ENCODE measurements at regions not wholly inside any gene's neighbourhood (a gene's known extent, or its start where the extent isn't known, plus 50 kb on each side); places are given as distances from the start of the nearest gene placed in this dataset.

GRCh38 chr10:37712489-37713131 is 144.8 kb downstream of the ZNF248 start:
- TF ChIP-seq, protein P1, sequence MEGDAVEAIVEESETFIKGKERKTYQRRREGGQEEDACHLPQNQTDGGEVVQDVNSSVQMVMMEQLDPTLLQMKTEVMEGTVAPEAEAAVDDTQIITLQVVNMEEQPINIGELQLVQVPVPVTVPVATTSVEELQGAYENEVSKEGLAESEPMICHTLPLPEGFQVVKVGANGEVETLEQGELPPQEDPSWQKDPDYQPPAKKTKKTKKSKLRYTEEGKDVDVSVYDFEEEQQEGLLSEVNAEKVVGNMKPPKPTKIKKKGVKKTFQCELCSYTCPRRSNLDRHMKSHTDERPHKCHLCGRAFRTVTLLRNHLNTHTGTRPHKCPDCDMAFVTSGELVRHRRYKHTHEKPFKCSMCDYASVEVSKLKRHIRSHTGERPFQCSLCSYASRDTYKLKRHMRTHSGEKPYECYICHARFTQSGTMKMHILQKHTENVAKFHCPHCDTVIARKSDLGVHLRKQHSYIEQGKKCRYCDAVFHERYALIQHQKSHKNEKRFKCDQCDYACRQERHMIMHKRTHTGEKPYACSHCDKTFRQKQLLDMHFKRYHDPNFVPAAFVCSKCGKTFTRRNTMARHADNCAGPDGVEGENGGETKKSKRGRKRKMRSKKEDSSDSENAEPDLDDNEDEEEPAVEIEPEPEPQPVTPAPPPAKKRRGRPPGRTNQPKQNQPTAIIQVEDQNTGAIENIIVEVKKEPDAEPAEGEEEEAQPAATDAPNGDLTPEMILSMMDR (IDR thresholded peaks at IDR 0.05), result no peak
- no peak for TF ChIP-seq POLR2A (IDR thresholded peaks at IDR 0.05)
